CD4-positive, alpha-beta T cell treated with Interleukin-15 for 1 hour (primary cell): ENCODE measurements at regions not wholly inside any gene's neighbourhood (a gene's known extent, or its start where the extent isn't known, plus 50 kb on each side); places are given as distances from the start of the nearest gene placed in this dataset.

Source experiments
- DNase-seq: peaks from one replicate; pipeline ENCODE4 v3.0.0-alpha.2; 2020

GRCh38 chr1:14468751-14469150 lies 129.7 kb upstream of the KAZN start:
- no peak for DNase-seq

- DNase-seq, result no peak
These were observed 127.7 kb upstream of the KAZN start for GRCh38 chr1:14470802-14471201.

GRCh38 chr1:14474856-14475255 lies 123.6 kb upstream of the KAZN start:
- no peak for DNase-seq

GRCh38 chr1:14476170-14476955 lies 122.1 kb upstream of the KAZN start:
- no peak for DNase-seq

GRCh38 chr1:14478120-14478519 lies 120.4 kb upstream of the KAZN start:
- no peak for DNase-seq

- no peak for DNase-seq
These were observed 118.6 kb upstream of the KAZN start for GRCh38 chr1:14479865-14480264.

GRCh38 chr1:14482784-14483450 lies 115.6 kb upstream of the KAZN start:
- DNase-seq, result no peak

- DNase-seq, result no peak
These were observed 113.2 kb upstream of the KAZN start for GRCh38 chr1:14485285-14485684.

GRCh38 chr1:14486401-14487201 lies 111.9 kb upstream of the KAZN start:
- no peak for DNase-seq

- no peak for DNase-seq
These were observed 110.8 kb upstream of the KAZN start for GRCh38 chr1:14487671-14488070.

GRCh38 chr1:14494911-14495310 lies 103.6 kb upstream of the KAZN start:
- no peak for DNase-seq

- no peak for DNase-seq
These were observed 103.1 kb upstream of the KAZN start for GRCh38 chr1:14495381-14495780.

GRCh38 chr1:14495996-14496395 lies 102.5 kb upstream of the KAZN start:
- no peak for DNase-seq

- no peak for DNase-seq
These were observed 99.6 kb upstream of the KAZN start for GRCh38 chr1:14498839-14499238.

GRCh38 chr1:14499312-14500040 lies 99.0 kb upstream of the KAZN start:
- DNase-seq, result no peak

- no peak for DNase-seq
These were observed 98.4 kb upstream of the KAZN start for GRCh38 chr1:14500041-14500440.

GRCh38 chr1:14500912-14501311 lies 97.6 kb upstream of the KAZN start:
- no peak for DNase-seq

- no peak for DNase-seq
These were observed 94.0 kb upstream of the KAZN start for GRCh38 chr1:14504517-14504916.

- DNase-seq, result no peak
These were observed 91.8 kb upstream of the KAZN start for GRCh38 chr1:14506471-14507255.

GRCh38 chr1:14507262-14507661 lies 91.2 kb upstream of the KAZN start:
- no peak for DNase-seq

GRCh38 chr1:14508613-14509012 lies 89.9 kb upstream of the KAZN start:
- no peak for DNase-seq

- DNase-seq, result no peak
These were observed 87.3 kb upstream of the KAZN start for GRCh38 chr1:14511166-14511680.
